Fibroblast of mammary gland (primary cell): ENCODE measurements at regions not wholly inside any gene's neighbourhood (a gene's known extent, or its start where the extent isn't known, plus 50 kb on each side); places are given as distances from the start of the nearest gene placed in this dataset.
"Not testable (repeated sequence)": the region's sequence is repeated elsewhere in the genome, so short reads cannot be mapped to it uniquely, and the experiment has no call there.

Source experiments
- DNase-seq: peaks from one replicate; pipeline ENCODE4 v3.0.0-alpha.2; 2010; ENCODE audit warnings: low read depth
- H3K4me3 ChIP-seq: 2 replicates; pipeline ENCODE4 v1.5.1; 2011; ENCODE audit warnings: low read depth, mild to moderate bottlenecking, low read length, moderate library complexity; ENCODE audit not compliant: control insufficient read depth
- CTCF ChIP-seq: conservative IDR thresholded peaks from 2 replicates; pipeline ENCODE4 v1.5.1; 2011; ENCODE audit warnings: low read depth, low read length, inconsistent platforms; ENCODE audit not compliant: control insufficient read depth, insufficient read depth

GRCh38 chr5:147113967-147114366, 120.9 kb upstream of the STK32A start:
- DNase-seq: no peak
- no peak for TF ChIP-seq CTCF
- H3K4me3 ChIP-seq: no peak overlapping the region

- DNase-seq, H3K4me3 ChIP-seq: not testable (repeated sequence)
Measured at GRCh38 chr5:147139759-147140158, 95.1 kb upstream of the STK32A start.

GRCh38 chr5:147140558-147140957, 94.3 kb upstream of the STK32A start:
- no peak overlapping the region for H3K4me3 ChIP-seq
- no peak for DNase-seq
- no peak for TF ChIP-seq CTCF

- not testable (repeated sequence) for DNase-seq, H3K4me3 ChIP-seq
Measured at GRCh38 chr5:147141580-147141979, 93.2 kb upstream of the STK32A start.

- no peak for DNase-seq
- no peak for TF ChIP-seq CTCF
- no peak overlapping the region for H3K4me3 ChIP-seq
Measured at GRCh38 chr5:147143215-147143614, 91.6 kb upstream of the STK32A start.

- no peak overlapping the region for H3K4me3 ChIP-seq
- no peak for DNase-seq
- no peak for TF ChIP-seq CTCF
Measured at GRCh38 chr5:147145328-147145727, 89.5 kb upstream of the STK32A start.

- TF ChIP-seq CTCF: no peak
- DNase-seq: no peak
- H3K4me3 ChIP-seq: no peak overlapping the region
Measured at GRCh38 chr5:147148715-147149114, 86.1 kb upstream of the STK32A start.

GRCh38 chr5:147152086-147152485, 82.7 kb upstream of the STK32A start:
- no peak for DNase-seq
- no peak overlapping the region for H3K4me3 ChIP-seq
- TF ChIP-seq CTCF: no peak
